ENCODE measurements at regions not wholly inside any gene's neighbourhood (a gene's known extent, or its start where the extent isn't known, plus 50 kb on each side); places are given as distances from the start of the nearest gene placed in this dataset.

DNA sequence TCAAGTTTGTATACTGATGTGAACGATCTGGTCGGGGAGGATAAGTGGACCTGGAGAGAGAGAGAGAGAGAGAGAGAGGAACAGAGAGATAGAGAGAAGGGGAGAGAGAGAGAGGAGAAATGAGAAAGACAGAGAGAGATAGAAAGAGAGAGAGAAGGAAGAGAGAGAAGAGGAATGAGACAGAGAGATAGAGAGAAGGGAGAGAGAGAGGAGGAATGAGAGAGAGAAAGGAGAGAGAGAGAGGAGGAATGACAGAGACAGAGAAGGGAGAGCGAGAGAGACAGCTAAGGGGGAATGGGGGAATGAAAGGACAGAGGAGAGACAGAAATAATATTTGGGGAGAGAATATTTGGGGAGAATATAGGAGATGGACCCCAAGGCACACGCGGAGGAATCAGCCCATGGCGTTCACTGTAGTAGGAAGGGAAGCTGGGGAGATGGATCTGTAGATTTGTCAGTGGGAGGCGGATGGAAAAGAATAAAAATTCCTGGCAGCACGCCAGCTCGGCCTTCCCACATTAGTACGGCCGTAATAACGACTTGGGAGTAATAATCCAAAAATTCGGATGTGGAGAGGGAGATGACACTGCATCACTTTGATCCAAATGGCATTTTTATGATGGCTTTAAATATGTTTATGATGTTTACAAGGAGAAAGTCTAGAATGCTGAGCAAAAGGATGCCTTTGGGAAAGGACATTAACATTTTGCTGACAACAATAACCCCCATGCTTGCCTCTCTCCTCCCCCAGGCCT is 159.8 kb upstream of the KCNJ6 start:
- no peak for DNase-seq (ENCODE audit: low read depth, low spot score)
- TF ChIP-seq CTCF (IDR thresholded peaks at IDR 0.05; ENCODE audit: low read depth, low read length), result no peak
- in situ Hi-C loops (cut with HindIII; ENCODE audit: low sequenced_read_pairs), result no loop called here
- no peak overlapping the region for H3K4me3 ChIP-seq (ENCODE audit: low read depth, low read length)

GRCh38 chr21:38077569-38077968 is 161.3 kb upstream of the KCNJ6 start:
- no peak overlapping the region for H3K4me3 ChIP-seq (ENCODE audit: low read depth, low read length)
- no peak for DNase-seq (ENCODE audit: low read depth, low spot score)
- in situ Hi-C loops (cut with HindIII; ENCODE audit: low sequenced_read_pairs), result no loop called here
- TF ChIP-seq CTCF (IDR thresholded peaks at IDR 0.05; ENCODE audit: low read depth, low read length), result no peak

DNA sequence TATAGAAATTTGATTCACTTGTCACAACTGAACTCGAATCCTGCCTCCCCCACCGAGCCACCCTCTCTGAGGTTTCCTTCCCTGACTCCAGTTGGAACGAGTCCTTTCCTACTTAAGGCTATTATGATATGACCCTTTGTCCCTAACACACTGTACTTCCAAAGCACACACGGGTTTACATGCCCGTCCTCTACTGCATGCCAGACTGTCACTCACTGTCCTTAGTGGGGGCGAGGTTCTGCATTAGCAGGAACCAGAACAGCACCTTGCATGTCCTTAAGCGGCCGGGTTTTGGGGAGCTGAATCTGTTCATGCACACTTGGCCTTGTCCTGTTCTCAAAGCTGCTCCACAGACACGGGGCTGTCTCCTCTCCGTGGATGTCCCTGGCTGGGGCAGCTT is 164.6 kb upstream of the KCNJ6 start:
- no peak for DNase-seq (ENCODE audit: low read depth, low spot score)
- in situ Hi-C loops (cut with HindIII; ENCODE audit: low sequenced_read_pairs), result no loop called here
- no peak overlapping the region for H3K4me3 ChIP-seq (ENCODE audit: low read depth, low read length)
- no peak for TF ChIP-seq CTCF (IDR thresholded peaks at IDR 0.05; ENCODE audit: low read depth, low read length)

DNA sequence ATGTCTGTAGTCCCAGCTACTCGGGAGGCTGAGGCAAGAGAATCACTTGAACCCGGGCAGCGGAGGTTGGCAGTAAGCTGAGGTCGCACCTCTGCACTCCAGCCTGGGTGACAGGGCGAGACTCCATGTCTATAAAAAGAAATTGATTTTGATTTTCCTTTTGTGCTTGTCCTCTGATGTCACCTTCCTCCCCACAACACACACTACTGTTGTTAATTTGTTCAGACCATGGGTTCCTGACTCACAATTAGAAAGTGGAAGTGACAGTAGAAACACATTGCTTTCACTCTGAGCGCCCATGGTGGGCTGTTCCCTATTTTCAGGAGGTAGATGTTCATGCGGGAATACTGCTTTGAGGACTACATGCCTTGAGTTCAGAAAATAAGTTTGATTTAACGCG is 165.5 kb upstream of the KCNJ6 start:
- no peak overlapping the region for H3K4me3 ChIP-seq (ENCODE audit: low read depth, low read length)
- DNase-seq (ENCODE audit: low read depth, low spot score), result no peak
- in situ Hi-C loops (cut with HindIII; ENCODE audit: low sequenced_read_pairs), result no loop called here
- TF ChIP-seq CTCF (IDR thresholded peaks at IDR 0.05; ENCODE audit: low read depth, low read length), result no peak

DNA sequence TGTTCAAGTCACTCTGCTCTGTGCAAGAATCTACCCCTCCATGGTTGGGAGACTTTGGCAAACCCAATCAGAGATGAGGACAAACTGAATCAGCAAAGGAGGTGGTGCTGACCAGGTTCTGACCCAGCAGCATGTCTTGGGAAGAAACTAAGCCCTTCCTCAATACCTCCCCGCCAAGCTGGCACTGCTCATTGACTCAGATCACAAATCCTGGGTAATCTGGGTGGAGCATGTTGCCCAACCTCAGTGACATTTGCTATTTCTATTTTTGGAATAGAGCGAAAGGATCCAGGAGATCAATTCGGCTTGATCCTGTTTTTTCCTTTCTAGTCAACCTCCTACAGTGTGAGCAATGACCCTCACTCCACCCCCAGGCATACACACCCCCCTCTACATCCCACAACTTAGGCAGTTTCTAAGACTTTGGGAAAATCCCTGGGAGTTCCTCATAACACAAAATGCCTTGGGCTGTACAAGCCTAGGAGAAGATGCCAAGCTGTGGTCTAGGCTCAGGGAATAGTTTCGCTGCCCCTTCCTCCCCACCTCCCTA is 166.8 kb upstream of the KCNJ6 start:
- DNase-seq (ENCODE audit: low read depth, low spot score), result no peak
- no peak overlapping the region for H3K4me3 ChIP-seq (ENCODE audit: low read depth, low read length)
- in situ Hi-C loops (cut with HindIII; ENCODE audit: low sequenced_read_pairs), result no loop called here
- TF ChIP-seq CTCF (IDR thresholded peaks at IDR 0.05; ENCODE audit: low read depth, low read length), result no peak

- TF ChIP-seq CTCF (IDR thresholded peaks at IDR 0.05; ENCODE audit: low read depth, low read length), result no peak
- in situ Hi-C loops (cut with HindIII; ENCODE audit: low sequenced_read_pairs), result no loop called here
- no peak for DNase-seq (ENCODE audit: low read depth, low spot score)
- H3K4me3 ChIP-seq (ENCODE audit: low read depth, low read length), result no peak overlapping the region
These were observed 167.3 kb upstream of the KCNJ6 start for GRCh38 chr21:38083535-38083934.

Measured in astrocyte of the spinal cord (primary cell).